Endothelial cell of hepatic sinusoid (primary cell): ENCODE measurements at regions not wholly inside any gene's neighbourhood (a gene's known extent, or its start where the extent isn't known, plus 50 kb on each side); places are given as distances from the start of the nearest gene placed in this dataset.
"Not testable (repeated sequence)": the region's sequence is repeated elsewhere in the genome, so short reads cannot be mapped to it uniquely, and the experiment has no call there.

Experiments
- in situ Hi-C: cut with HindIII; loops from 2 replicates; pipeline ENCODE4 v1.10.0; 2017; ENCODE audit warnings: low sequenced_read_pairs

GRCh38 chr2:105509269-105510086, 110.6 kb upstream of the FHL2 start:
- in situ Hi-C loops: loop anchor here (5.0 kb wide), 1 partner anchor 77 kb away; no protein-coding TSS in a partner anchor

DNA sequence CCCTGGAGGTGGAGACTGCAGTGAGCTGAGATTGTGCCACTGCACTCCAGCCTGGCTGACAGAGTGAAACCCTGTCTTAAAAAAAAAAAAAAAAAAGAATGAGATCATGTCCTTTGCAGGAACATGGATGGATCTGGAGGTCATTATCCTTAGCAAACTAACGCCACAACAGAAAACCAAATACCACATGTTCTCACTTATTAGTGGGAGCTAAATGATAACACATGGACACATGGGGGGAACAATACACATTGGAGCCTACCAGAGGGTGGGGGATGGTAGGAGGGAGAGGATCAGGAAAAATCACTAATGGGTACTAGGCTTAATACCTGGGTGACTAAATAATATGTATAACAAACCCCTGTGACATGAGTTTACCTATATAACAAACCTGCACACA, 108.0 kb upstream of the FHL2 start:
- in situ Hi-C loops: not testable (repeated sequence)

- in situ Hi-C loops: no loop called here
Observed at GRCh38 chr2:105504459-105504858, 105.6 kb upstream of the FHL2 start.

- in situ Hi-C loops: no loop called here
Observed at GRCh38 chr2:105502625-105503334, 103.9 kb upstream of the FHL2 start.

GRCh38 chr2:105498281-105498846, 99.5 kb upstream of the FHL2 start:
- in situ Hi-C loops: no loop called here

- in situ Hi-C loops: no loop called here
Observed at GRCh38 chr2:105497094-105497493, 98.2 kb upstream of the FHL2 start.

DNA sequence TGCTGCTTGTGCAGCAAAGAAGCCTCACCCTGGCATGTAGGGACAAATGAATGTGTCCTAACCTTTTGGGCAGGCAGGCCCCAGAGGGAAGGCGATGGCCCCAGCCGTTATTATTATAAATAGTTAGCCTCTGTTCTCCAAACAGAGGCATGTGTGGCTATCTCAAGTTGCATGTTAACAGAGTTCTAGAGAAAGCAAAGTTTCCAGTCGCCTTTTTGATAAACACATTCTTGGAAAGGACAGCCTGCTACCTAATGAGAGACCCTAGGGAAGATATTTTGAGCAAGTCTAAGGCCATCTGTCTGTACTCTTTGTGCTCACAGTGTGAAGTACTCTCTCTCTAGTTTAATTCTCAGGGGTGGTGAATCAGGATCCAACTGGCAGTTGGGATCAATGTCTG, 97.4 kb upstream of the FHL2 start:
- in situ Hi-C loops: no loop called here

- in situ Hi-C loops: no loop called here
Observed at GRCh38 chr2:105494683-105495425, 96.0 kb upstream of the FHL2 start.

- in situ Hi-C loops: no loop called here
Observed at GRCh38 chr2:105490956-105491355, 92.1 kb upstream of the FHL2 start.

GRCh38 chr2:105490204-105490603, 91.4 kb upstream of the FHL2 start:
- in situ Hi-C loops: no loop called here

- in situ Hi-C loops: no loop called here
Observed at GRCh38 chr2:105489168-105489878, 90.5 kb upstream of the FHL2 start.

- in situ Hi-C loops: no loop called here
Observed at GRCh38 chr2:105488285-105488684, 89.4 kb upstream of the FHL2 start.

DNA sequence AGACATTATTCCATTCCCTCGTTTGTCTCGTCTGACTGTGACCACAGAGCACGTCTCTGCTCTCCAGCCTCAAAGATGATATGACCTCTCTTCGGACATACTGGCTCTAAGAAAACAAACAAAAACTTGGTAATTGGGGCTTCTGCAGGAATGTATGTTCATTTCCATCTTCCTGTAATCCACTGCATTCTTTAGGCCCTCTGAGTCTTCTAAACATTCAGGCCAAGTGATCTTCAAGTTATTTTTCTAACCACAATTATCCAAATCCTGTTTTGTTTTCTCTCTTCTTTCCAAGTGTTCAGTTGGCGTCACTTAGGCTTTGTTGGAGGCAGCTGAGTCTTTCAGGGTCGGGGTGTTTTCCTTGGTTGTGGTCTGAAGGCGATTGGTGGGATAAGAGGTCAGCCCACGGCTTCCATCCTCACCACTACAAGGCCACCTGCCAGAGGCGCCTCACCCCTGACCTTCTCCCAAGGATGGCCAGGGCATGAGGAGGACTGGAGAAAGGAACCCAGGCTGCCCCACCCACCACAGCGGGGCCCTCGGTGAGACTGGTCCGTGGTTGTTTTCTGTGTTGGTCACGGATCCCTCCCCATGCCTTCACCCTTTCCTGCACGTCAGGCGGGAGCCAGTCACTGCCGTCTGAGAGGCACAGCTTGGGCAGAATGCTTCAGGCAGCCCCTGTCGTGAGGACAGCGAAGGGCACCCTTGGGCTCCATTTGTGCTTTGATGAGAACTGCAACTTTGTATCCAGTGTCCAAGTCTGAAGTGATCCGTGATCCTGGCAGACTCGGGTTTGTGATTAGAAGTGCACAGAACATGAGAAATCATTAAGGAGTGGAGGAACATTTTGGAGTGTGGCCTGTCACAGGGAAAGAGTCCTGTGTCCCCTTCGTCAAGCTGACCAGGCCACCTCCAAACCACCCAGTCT, 88.6 kb upstream of the FHL2 start:
- in situ Hi-C loops: no loop called here

- in situ Hi-C loops: no loop called here
Observed at GRCh38 chr2:105486762-105487141, 87.9 kb upstream of the FHL2 start.

DNA sequence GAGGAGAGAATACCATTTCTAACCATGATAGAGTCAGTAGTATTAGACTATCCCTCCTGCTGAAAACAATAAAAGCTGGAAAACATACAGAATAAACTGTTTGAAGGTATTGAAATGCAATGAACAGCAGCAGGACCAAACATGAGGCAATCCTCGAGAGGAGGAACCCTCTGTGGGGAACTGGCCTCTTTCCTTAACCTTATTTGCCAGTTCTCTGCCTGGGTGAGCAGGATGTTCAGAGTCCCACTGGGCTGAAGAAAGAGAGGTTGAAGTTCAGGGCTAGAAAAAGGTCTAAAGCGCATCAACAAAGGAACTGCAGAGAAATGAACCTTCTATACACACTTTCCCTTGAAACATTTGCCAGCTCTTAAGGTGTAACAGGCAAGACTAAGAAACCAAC, 79.8 kb upstream of the FHL2 start:
- in situ Hi-C loops: no loop called here

DNA sequence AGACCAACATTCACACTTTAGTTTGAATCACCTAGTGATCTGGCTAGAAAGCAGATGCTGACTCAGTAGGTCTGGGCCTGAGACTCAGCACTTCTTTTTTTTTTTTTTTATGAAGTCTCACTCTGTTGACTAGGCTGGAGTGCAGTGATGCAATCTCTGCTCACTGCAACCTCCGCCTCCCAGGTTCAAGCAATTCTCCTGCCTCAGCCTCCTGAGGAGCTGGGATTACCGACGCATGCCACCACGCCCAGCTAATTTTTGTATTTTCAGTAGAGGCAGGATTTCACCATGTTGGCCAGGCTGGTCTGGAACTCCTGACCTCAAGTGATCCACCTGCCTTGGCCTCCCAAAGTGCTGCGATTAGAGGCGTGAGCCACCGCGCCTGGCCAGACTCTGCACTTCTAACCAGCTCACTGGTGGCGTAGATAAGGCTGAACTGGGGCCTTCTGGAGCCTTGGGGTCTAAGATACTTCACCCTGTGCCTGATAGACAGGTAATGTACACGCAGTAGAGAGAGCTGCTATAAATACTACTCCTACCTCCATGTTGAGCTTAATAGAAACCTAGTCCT, 78.3 kb upstream of the FHL2 start:
- in situ Hi-C loops: not testable (repeated sequence)

GRCh38 chr2:105473011-105473410, 74.2 kb upstream of the FHL2 start:
- in situ Hi-C loops: no loop called here

GRCh38 chr2:105470979-105471378, 72.1 kb upstream of the FHL2 start:
- in situ Hi-C loops: no loop called here

- in situ Hi-C loops: no loop called here
Observed at GRCh38 chr2:105469781-105470180, 70.9 kb upstream of the FHL2 start.
